Kidney epithelial cell (primary cell): ENCODE measurements at regions not wholly inside any gene's neighbourhood (a gene's known extent, or its start where the extent isn't known, plus 50 kb on each side); places are given as distances from the start of the nearest gene placed in this dataset.

Experiments
- DNase-seq: peaks from one replicate; pipeline ENCODE4 v3.0.0-alpha.2; 2010; ENCODE audit warnings: low read depth
- H3K27me3 ChIP-seq: 2 replicates; pipeline ENCODE4 v1.6.0; 2011; ENCODE audit warnings: low read length; ENCODE audit not compliant: control insufficient read depth, insufficient read depth
- H3K36me3 ChIP-seq: 2 replicates; pipeline ENCODE4 v1.5.1; 2011; ENCODE audit warnings: low read length; ENCODE audit not compliant: control insufficient read depth, insufficient read depth
- H3K4me3 ChIP-seq: 2 replicates; pipeline ENCODE4 v1.5.1; 2011; ENCODE audit warnings: low read depth, mild to moderate bottlenecking, control low read depth, low read length
- TF ChIP-seq, protein P1 (sequence below): IDR thresholded peaks from 2 replicates; pipeline ENCODE4 v1.5.1; 2011; ENCODE audit warnings: mild to moderate bottlenecking, moderate library complexity, low read length, control low read depth, inconsistent platforms; ENCODE audit not compliant: insufficient read depth, poor library complexity, severe bottlenecking

DNA sequence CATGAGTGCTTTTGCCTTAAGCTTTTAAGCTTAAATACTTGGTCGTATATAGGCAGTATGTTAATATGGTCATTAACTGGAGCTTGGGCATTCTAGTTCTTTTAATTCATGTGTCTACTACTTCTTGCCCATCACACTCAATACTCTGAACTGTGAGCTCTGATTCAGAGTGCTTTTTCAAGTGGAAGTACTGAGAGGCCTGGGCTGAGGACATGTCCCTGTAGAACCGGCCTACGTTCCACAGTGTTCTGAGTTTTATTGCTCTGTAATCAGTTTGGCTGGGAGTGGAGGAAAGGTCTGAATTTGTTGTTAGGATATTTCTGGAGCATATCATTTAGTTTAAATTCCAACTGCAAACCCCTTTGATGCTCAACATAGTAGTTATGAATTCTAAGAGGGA is 1744.8 kb upstream of the MIR17HG start:
- TF ChIP-seq, protein P1, sequence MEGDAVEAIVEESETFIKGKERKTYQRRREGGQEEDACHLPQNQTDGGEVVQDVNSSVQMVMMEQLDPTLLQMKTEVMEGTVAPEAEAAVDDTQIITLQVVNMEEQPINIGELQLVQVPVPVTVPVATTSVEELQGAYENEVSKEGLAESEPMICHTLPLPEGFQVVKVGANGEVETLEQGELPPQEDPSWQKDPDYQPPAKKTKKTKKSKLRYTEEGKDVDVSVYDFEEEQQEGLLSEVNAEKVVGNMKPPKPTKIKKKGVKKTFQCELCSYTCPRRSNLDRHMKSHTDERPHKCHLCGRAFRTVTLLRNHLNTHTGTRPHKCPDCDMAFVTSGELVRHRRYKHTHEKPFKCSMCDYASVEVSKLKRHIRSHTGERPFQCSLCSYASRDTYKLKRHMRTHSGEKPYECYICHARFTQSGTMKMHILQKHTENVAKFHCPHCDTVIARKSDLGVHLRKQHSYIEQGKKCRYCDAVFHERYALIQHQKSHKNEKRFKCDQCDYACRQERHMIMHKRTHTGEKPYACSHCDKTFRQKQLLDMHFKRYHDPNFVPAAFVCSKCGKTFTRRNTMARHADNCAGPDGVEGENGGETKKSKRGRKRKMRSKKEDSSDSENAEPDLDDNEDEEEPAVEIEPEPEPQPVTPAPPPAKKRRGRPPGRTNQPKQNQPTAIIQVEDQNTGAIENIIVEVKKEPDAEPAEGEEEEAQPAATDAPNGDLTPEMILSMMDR, result no peak
- H3K27me3 ChIP-seq, result no peaks in the 10 kb centered on the region
- no peak for DNase-seq
- no peak overlapping the region for H3K4me3 ChIP-seq
- no peaks in the 10 kb centered on the region for H3K36me3 ChIP-seq

DNA sequence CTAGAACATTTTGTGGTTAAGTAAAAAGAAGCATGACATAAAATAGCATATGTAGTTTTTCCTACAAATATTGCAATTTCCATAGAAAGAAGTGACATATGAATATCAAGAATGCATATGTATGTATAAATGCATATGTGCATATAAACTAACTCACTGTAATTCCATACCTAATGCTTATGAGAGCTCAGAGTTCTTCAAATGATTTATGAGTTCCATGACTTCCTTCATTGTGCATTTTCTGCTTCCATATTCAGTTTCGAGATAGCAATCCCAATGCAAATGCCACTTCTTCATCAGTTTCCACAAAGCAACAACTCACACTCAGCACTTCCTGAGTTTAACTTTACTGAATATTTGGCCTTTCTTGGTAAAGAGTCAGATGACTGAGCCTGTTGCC is 1744.3 kb upstream of the MIR17HG start:
- H3K36me3 ChIP-seq, result no peaks in the 10 kb centered on the region
- DNase-seq, result no peak
- H3K27me3 ChIP-seq, result no peaks in the 10 kb centered on the region
- no peak overlapping the region for H3K4me3 ChIP-seq
- TF ChIP-seq, protein P1, result no peak

DNA sequence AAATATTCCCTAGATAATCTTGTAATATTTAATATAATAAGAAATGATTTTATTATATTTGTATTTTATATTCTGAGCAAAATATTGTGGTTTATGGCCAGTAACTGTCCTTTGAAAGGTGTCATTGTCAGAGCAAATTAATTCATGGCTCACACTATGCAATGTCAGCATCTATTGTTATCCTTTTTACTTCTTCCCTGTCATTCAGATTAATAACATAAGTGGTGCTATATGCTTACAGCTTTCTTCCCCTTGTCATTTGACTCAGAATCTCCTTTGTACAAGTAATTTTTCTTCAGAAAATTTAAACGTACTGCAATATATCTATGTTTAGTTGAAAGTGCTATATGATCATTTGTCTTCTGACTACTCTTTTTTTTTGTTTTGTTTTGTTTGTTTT is 1738.2 kb upstream of the MIR17HG start:
- no peaks in the 10 kb centered on the region for H3K36me3 ChIP-seq
- DNase-seq, result no peak
- TF ChIP-seq, protein P1, result no peak
- H3K27me3 ChIP-seq, result no peaks in the 10 kb centered on the region
- no peak overlapping the region for H3K4me3 ChIP-seq

DNA sequence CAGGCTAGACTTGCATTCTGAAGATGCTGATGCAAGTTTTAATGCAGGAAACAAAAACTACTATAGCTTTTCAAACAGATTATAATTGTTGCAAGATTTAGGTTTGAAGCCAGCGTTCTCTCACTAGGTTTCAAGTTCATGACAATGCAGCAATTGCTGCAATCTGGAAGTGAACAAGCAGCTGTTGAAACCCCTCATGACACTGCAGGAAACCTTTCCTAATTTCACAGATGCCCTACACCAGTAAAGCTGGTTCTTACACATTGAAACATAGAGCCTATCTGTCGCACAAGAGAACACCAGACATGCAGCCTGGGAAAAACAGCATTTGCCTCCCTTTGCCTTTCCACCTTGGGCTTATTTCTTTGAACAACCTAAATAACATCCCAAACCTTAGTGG is 1737.2 kb upstream of the MIR17HG start:
- Histone ChIP-seq H3K27me3 (no peaks in the 10 kb centered on the region), H3K4me3 (no peak overlapping the region), H3K36me3 (no peaks in the 10 kb centered on the region)
- no peak for DNase-seq
- TF ChIP-seq, protein P1, result no peak

DNA sequence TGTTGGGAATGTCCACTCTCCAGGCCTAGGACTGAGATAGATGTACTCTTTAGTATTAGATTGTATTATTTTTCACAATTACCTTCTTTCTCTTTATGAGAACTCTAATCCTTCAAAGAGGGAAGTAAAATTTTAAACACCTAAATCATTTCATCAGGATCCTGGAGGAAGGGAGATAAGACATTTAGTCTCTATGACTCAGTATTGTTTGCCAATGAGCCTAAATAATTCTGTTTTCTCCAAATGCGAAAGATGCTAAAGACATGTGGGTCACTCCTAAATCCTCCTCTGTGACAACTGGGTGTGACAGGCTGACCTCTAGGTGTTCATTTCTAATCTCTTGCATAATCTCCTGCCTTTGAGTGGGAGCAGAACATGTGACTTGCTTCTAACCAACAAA is 1736.6 kb upstream of the MIR17HG start:
- DNase-seq, result no peak
- Histone ChIP-seq H3K36me3 (no peaks in the 10 kb centered on the region), H3K27me3 (no peaks in the 10 kb centered on the region), H3K4me3 (no peak overlapping the region)
- TF ChIP-seq, protein P1, result no peak

DNA sequence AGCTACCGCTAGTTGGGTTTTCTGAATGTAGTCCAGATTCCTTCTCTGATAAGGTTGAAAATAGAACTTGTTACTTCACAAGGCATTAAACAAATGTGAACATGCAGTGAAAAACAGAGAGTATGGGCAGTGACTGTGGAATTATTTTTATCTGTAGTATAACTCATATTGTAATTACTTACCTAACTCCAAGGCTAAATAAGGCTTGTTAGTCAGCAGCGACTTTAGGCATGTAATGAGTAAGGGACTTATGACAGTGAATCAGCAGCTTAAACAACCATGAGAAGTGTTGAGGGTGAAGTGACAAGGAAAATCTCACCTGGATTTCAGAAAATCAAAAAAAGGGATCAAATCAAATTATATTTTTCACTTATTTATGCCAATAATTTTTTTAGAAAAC is 1719.5 kb upstream of the MIR17HG start:
- DNase-seq, result peak; percentile 54
- Histone ChIP-seq H3K27me3 (no peaks in the 10 kb centered on the region), H3K4me3 (no peak overlapping the region), H3K36me3 (no peaks in the 10 kb centered on the region)
- TF ChIP-seq, protein P1, result no peak
